IMR-90 (cell line): ENCODE measurements at regions not wholly inside any gene's neighbourhood (a gene's known extent, or its start where the extent isn't known, plus 50 kb on each side); places are given as distances from the start of the nearest gene placed in this dataset.

Experiments used
- ATAC-seq: fragments of 200-7000 bp; cut with Tn5 transposase; 2 replicates; pipeline ENCODE4 v1.9.1; 2020; ENCODE audit warnings: low read depth, mild to moderate bottlenecking, moderate library complexity
- BruUV-seq: library from RNA; stranded (reverse); fragments of 400-500 nt; replicated peaks from 2 replicates; lab custom pipeline; 2021; lab: Mats Ljungman, UMichigan
- CTCF ChIA-PET: fragments of 300-600 bp; formaldehyde crosslinking; extraction: SDS; loops from one replicate; lab custom pipeline; 2021; ENCODE audit warnings: antibody characterized with exemption; lab: Yijun Ruan, JAX
- POLR2A ChIA-PET: fragments of 300-600 bp; sonication (Branson Sonifier 250); formaldehyde crosslinking; loops from one replicate; lab custom pipeline; 2022; ENCODE audit warnings: antibody characterized with exemption; ENCODE audit not compliant: unreplicated experiment; lab: Charles Lee
- DNase-seq: peaks from one replicate; pipeline ENCODE4 v3.0.0; 2013
- H2AFZ ChIP-seq: replicated peaks from 2 replicates; pipeline ENCODE3; 2013; ENCODE audit warnings: low read length, mild to moderate bottlenecking; ENCODE audit not compliant: poor library complexity
- H2AK5ac ChIP-seq: 2 replicates; pipeline ENCODE4 v1.6.1; 2013; ENCODE audit warnings: low read depth, low read length, inconsistent platforms
- H2AK9ac ChIP-seq: replicated peaks from 2 replicates; pipeline ENCODE3; 2013; ENCODE audit warnings: mild to moderate bottlenecking, low read depth, low read length, moderate library complexity; ENCODE audit not compliant: poor library complexity
- H2BK120ac ChIP-seq: 2 replicates; pipeline ENCODE4 v1.6.1; 2013; ENCODE audit warnings: low read depth, low read length, inconsistent platforms
- H2BK15ac ChIP-seq: 3 replicates; pipeline ENCODE4 v1.6.1; 2013; ENCODE audit warnings: low read depth, low read length, inconsistent platforms
- H2BK20ac ChIP-seq: 2 replicates; pipeline ENCODE4 v1.6.1; 2013; ENCODE audit warnings: low read depth, mild to moderate bottlenecking, inconsistent platforms, low read length, moderate library complexity
- H2BK5ac ChIP-seq: 2 replicates; pipeline ENCODE4 v1.6.1; 2013; ENCODE audit warnings: mild to moderate bottlenecking, low read depth, low read length, inconsistent platforms; ENCODE audit not compliant: poor library complexity, severe bottlenecking
- H3K14ac ChIP-seq: replicated peaks from 2 replicates; pipeline ENCODE4 v1.6.1; 2013; ENCODE audit warnings: low read depth, low read length, inconsistent platforms
- H3K18ac ChIP-seq: 2 replicates; pipeline ENCODE4 v1.6.1; 2013; ENCODE audit warnings: low read depth, low read length, control low read depth
- H3K23ac ChIP-seq: 2 replicates; pipeline ENCODE4 v1.6.1; 2013; ENCODE audit warnings: low read depth, low read length, inconsistent platforms
- H3K27ac ChIP-seq: 2 replicates; pipeline ENCODE4 v1.5.1; 2013; ENCODE audit warnings: mild to moderate bottlenecking, control low read depth, low read length; ENCODE audit not compliant: insufficient read depth
- H3K27me3 ChIP-seq: 2 replicates; pipeline ENCODE4 v1.6.1; 2013; ENCODE audit warnings: low read length; ENCODE audit not compliant: control insufficient read depth, insufficient read depth
- H3K36me3 ChIP-seq: 2 replicates; pipeline ENCODE4 v1.6.1; 2013; ENCODE audit warnings: low read length, mixed read lengths; ENCODE audit not compliant: control insufficient read depth, insufficient read depth
- H3K4ac ChIP-seq: 2 replicates; pipeline ENCODE4 v1.6.1; 2013; ENCODE audit warnings: low read depth, low read length, inconsistent platforms
- H3K4me1 ChIP-seq: 2 replicates; pipeline ENCODE4 v1.6.1; 2013; ENCODE audit warnings: low read length, mixed read lengths; ENCODE audit not compliant: control insufficient read depth, insufficient read depth
- H3K4me2 ChIP-seq: 2 replicates; pipeline ENCODE4 v1.6.1; 2013; ENCODE audit warnings: low read depth, mild to moderate bottlenecking, control low read depth, low read length, moderate library complexity
- H3K4me3 ChIP-seq: 2 replicates; pipeline ENCODE4 v1.5.1; 2013; ENCODE audit warnings: low read depth, mild to moderate bottlenecking, control low read depth, low read length, moderate library complexity; ENCODE audit not compliant: insufficient read depth
- H3K56ac ChIP-seq: 2 replicates; pipeline ENCODE4 v1.6.1; 2013; ENCODE audit warnings: low read length, inconsistent platforms; ENCODE audit not compliant: insufficient read depth; ENCODE audit errors: extremely low read depth
- H3K79me1 ChIP-seq, 2 experiments: 2 replicates each; pipeline ENCODE4 v1.6.1; 2013; ENCODE audit warnings: low read length in 2 of 2, inconsistent platforms in 1 of 2, low read depth in 1 of 2
- H3K9ac ChIP-seq: 2 replicates; pipeline ENCODE4 v1.6.1; 2013; ENCODE audit warnings: low read depth, low read length, control low read depth
- H3K9me1 ChIP-seq: 2 replicates; pipeline ENCODE4 v1.6.1; 2013; ENCODE audit warnings: low read length, inconsistent platforms; ENCODE audit not compliant: insufficient read depth
- H3K9me3 ChIP-seq: 2 replicates; pipeline ENCODE4 v1.6.1; 2013; ENCODE audit warnings: low read length; ENCODE audit not compliant: control insufficient read depth, insufficient read depth
- H4K20me1 ChIP-seq: 2 replicates; pipeline ENCODE4 v1.6.1; 2013; ENCODE audit warnings: low read length, inconsistent platforms; ENCODE audit not compliant: insufficient read depth
- H4K5ac ChIP-seq: 2 replicates; pipeline ENCODE4 v1.6.1; 2013; ENCODE audit warnings: mild to moderate bottlenecking, low read depth, low read length, control low read depth
- H4K8ac ChIP-seq, 2 experiments: 2 replicates each; pipeline ENCODE4 v1.6.1; 2013; ENCODE audit warnings: low read depth in 2 of 2, low read length in 2 of 2, control low read depth in 1 of 2, inconsistent platforms in 1 of 2
- H4K91ac ChIP-seq: 2 replicates; pipeline ENCODE4 v1.6.1; 2013; ENCODE audit warnings: low read depth, low read length, inconsistent platforms; ENCODE audit not compliant: insufficient read depth
- CEBPB ChIP-seq: IDR thresholded peaks from 2 replicates; pipeline ENCODE4 v1.6.1; 2012; ENCODE audit warnings: low read depth, low read length, improper control_type of control experiment
- CHD1 ChIP-seq: IDR thresholded peaks from 2 replicates; pipeline ENCODE4 v1.6.1; 2012; ENCODE audit warnings: low read depth, low read length, improper control_type of control experiment
- FOS ChIP-seq: fragments of 150-350 bp; IDR thresholded peaks from 2 replicates; pipeline ENCODE4 v1.6.1; 2016; ENCODE audit warnings: low read depth, low read length
- MAFK ChIP-seq: IDR thresholded peaks from 2 replicates; pipeline ENCODE4 v1.6.1; 2012; ENCODE audit warnings: low read depth, low read length, improper control_type of control experiment
- MXI1 ChIP-seq: IDR thresholded peaks from 2 replicates; pipeline ENCODE4 v1.6.1; 2012; ENCODE audit warnings: low read depth, mild to moderate bottlenecking, low read length, moderate library complexity, borderline replicate concordance
- NFE2L2 ChIP-seq: fragments of 150-350 bp; IDR thresholded peaks from 2 replicates; pipeline ENCODE4 v1.6.1; 2016; ENCODE audit warnings: low read depth, mild to moderate bottlenecking, low read length
- POLR2A ChIP-seq: IDR thresholded peaks from 2 replicates; pipeline ENCODE4 v1.6.1; 2012; ENCODE audit warnings: mild to moderate bottlenecking, low read depth, low read length
- RAD21 ChIP-seq: IDR thresholded peaks from 2 replicates; pipeline ENCODE4 v1.6.1; 2012; ENCODE audit warnings: low read length, improper control_type of control experiment
- RCOR1 ChIP-seq: IDR thresholded peaks from 2 replicates; pipeline ENCODE4 v1.6.1; 2012; ENCODE audit warnings: mild to moderate bottlenecking, low read length, improper control_type of control experiment; ENCODE audit not compliant: insufficient replicate concordance
- RFX5 ChIP-seq: IDR thresholded peaks from 2 replicates; pipeline ENCODE4 v1.8.0; 2012; ENCODE audit warnings: low read depth, mild to moderate bottlenecking, low read length, moderate library complexity
- WGBS, 2 experiments: methylation state at CpG; one replicate each; pipeline versions ENCODE4 v1.1.5 to v1.1.7; 2013; ENCODE audit warnings: missing lambda C conversion rate in 2 of 2; ENCODE audit not compliant: insufficient read length in 1 of 2; ENCODE audit errors: extremely low coverage in 2 of 2; 5-methylcytosine and 5-hydroxymethylcytosine counted together
- dilution Hi-C: fragments of 300-500 bp; cut with HindIII; formaldehyde crosslinking; loops from one replicate; pipeline ENCODE4 v1.14.3; 2018; ENCODE audit warnings: low sequenced_read_pairs; ENCODE audit not compliant: unreplicated experiment
- in situ Hi-C: fragments of 300-500 bp; cut with MboI; formaldehyde crosslinking; loops from 3 replicates; pipeline ENCODE4 v1.14.3; 2019; ENCODE audit warnings: low sequenced_read_pairs, inconsistent platforms, mixed read lengths
- intact Hi-C: fragments of 100-400 bp; cut with micrococcal nuclease; formaldehyde crosslinking; loops from 2 replicates; pipeline ENCODE4 v1.10.0; 2022
- TF ChIP-seq, protein P1 (sequence below): fragments of 150-350 bp; IDR thresholded peaks from 2 replicates; pipeline ENCODE4 v1.6.1; 2017; ENCODE audit warnings: mild to moderate bottlenecking, antibody characterized with exemption, low read length, low read depth
- TF ChIP-seq, protein P2 (sequence below): fragments of 150-350 bp; IDR thresholded peaks from 2 replicates; pipeline ENCODE4 v1.6.1; 2016; ENCODE audit warnings: low read depth, mild to moderate bottlenecking, low read length, moderate library complexity, borderline replicate concordance

DNA sequence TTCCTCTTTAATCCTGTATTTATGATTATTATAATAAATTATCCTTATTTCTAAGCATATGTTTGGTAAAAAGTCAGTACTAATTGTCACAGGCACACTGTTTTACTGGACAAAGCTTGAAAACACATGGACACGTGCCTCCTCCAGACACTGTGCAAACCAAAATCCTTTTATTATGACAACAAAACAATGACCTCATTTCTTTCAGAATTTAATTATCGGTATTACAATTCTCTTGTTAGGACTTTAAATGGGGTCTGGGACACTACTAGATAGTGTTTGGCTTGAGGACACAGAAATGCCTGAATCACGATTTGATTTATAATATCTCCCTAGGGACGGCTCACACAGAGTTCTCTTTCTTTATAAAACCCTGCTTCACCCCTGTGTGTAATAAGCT lies 107.3 kb upstream of the IGSF10 start:
- Histone ChIP-seq H2AK9ac (no peak overlapping the region), H3K14ac (no peak overlapping the region), H2BK120ac (no peak overlapping the region), H3K9ac (no peak overlapping the region), H2BK15ac (no peak overlapping the region), H2BK5ac (no peak overlapping the region), H3K18ac (no peak overlapping the region), H3K23ac (no peak overlapping the region), H2BK20ac (no peak overlapping the region), H3K4me2 (no peak overlapping the region), H3K9me3 (no peaks in the 10 kb centered on the region), H3K36me3 (no peaks in the 10 kb centered on the region), H4K91ac (no peak overlapping the region), H3K4ac (no peak overlapping the region), H3K9me1 (no peaks in the 10 kb centered on the region), H2AFZ (no peak overlapping the region), H3K79me1 (no peaks in the 10 kb centered on the region), H4K8ac (no peak overlapping the region), H3K56ac (no peak overlapping the region), H4K20me1 (no peaks in the 10 kb centered on the region), H3K4me1 (no peaks in the 10 kb centered on the region), H4K5ac (no peak overlapping the region), H2AK5ac (no peak overlapping the region), H3K27me3 (no peaks in the 10 kb centered on the region; the same call in 1 of the 2 replicates), H3K27ac (no peak overlapping the region), H3K4me3 (no peak overlapping the region)
- ChIA-PET CTCF (no interaction called here), POLR2A (no interaction called here)
- in situ Hi-C loops = no loop called here
- BruUV-seq = no TSS peak
- ATAC-seq = no peak
- no peak for DNase-seq
- dilution Hi-C loops = no loop called here
- no CpG with 5 or more reads among the region's 4 CpGs for WGBS, 2 experiments
- TF ChIP-seq FOS = no peak
- TF ChIP-seq NFE2L2 = no peak
- TF ChIP-seq MAFK = no peak
- TF ChIP-seq, protein P1, sequence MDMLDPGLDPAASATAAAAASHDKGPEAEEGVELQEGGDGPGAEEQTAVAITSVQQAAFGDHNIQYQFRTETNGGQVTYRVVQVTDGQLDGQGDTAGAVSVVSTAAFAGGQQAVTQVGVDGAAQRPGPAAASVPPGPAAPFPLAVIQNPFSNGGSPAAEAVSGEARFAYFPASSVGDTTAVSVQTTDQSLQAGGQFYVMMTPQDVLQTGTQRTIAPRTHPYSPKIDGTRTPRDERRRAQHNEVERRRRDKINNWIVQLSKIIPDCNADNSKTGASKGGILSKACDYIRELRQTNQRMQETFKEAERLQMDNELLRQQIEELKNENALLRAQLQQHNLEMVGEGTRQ = no peak
- no peak for TF ChIP-seq CEBPB
- no peak for TF ChIP-seq RFX5
- TF ChIP-seq RAD21 = no peak
- TF ChIP-seq MXI1 = no peak
- no peak for TF ChIP-seq CHD1
- TF ChIP-seq POLR2A = no peak
- TF ChIP-seq, protein P2, sequence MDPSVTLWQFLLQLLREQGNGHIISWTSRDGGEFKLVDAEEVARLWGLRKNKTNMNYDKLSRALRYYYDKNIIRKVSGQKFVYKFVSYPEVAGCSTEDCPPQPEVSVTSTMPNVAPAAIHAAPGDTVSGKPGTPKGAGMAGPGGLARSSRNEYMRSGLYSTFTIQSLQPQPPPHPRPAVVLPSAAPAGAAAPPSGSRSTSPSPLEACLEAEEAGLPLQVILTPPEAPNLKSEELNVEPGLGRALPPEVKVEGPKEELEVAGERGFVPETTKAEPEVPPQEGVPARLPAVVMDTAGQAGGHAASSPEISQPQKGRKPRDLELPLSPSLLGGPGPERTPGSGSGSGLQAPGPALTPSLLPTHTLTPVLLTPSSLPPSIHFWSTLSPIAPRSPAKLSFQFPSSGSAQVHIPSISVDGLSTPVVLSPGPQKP = no peak
- TF ChIP-seq RCOR1 = no peak
- intact Hi-C loops = no loop called here
